Stimulated activated CD4-positive, alpha-beta T cell treated with anti-CD3 and anti-CD28 coated beads, TNF-alpha, amount 100 ng/mL, for 1 hour (primary cell): ENCODE measurements at regions not wholly inside any gene's neighbourhood (a gene's known extent, or its start where the extent isn't known, plus 50 kb on each side); places are given as distances from the start of the nearest gene placed in this dataset.

Source experiments
- DNase-seq, 3 donors: peaks; one replicate each; pipeline ENCODE4 v3.0.0-alpha.2; 2020; ENCODE audit warnings: low read depth in 3 of 3, low spot score in 1 of 3

DNA sequence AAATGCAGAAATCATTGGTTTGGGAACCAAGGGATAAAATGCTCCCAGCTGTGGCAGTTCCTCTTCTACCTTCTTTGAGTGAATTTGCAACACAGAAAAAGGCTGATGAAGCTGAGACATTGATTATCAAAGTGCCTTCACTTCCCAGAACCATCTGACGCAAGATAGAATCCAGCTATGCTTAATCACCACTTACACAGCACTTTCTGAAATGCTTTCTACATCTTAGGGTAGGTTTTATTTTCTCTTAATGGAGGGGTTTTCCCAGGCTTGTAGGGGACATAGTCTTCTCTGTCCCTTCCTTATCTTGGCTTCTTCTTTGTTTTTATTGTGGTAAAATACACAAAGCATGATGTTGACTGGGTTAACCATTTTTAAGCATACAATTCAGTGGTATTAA, 332.6 kb upstream of the ZNF32 start:
- DNase-seq: no peak

DNA sequence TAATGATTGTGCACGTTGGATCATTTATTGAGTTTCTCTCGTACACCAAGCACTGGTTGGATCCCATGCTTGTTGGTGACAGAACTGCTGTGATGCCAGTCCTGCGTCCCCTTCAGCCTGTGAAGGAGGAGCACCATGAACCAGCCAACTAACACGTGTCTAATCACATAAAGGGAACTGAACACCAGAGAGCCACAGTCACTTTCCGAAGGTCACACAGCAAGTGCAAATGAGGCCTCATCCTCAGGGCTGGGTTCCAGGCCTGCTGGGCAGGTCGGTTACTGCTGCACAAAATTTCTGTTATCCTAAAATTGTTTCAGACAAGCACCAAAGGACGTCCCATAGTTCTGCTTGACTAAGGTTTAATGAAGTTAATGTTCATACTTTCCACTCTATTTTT, 332.0 kb upstream of the ZNF32 start:
- no peak for DNase-seq

DNA sequence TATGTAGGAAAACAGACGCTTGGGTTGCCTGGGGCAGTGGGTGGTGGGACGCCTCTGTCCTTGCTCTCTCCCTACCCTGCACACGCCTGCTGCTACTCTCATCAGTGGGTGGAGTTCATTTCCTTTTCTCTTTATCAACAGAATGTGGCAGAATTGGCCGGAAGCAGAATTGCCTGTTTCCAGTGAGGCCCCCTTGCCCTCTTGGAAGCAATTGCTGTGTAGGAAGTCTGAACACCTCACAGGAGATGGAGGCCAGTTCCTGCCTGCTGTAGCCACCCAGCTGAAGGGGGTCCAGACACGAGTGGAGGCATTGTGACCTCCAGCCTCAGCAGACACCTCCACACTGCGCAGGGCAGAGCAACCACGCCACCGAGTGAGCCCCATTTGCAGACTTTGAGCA, 331.6 kb upstream of the ZNF32 start:
- DNase-seq: no peak

DNA sequence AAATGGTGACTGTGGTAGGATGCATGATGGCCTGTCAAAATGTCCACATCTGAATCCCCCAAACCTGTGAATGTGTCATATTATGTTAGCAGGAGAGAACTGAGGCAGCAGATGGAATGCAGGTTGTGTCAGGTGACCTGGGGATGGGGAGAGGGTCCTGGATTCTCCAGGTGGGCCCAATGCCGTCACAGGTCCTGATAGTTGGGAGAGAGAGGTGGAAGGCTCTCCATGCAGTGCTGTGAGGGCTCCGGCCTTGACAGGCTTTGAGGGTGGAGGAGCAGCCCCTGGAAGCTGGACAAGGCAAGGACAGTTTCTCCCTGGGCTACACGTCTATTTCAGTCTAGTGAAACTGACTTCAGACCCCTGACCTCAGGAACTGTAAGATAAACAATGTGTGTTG, 330.9 kb upstream of the ZNF32 start:
- DNase-seq: no peak

DNA sequence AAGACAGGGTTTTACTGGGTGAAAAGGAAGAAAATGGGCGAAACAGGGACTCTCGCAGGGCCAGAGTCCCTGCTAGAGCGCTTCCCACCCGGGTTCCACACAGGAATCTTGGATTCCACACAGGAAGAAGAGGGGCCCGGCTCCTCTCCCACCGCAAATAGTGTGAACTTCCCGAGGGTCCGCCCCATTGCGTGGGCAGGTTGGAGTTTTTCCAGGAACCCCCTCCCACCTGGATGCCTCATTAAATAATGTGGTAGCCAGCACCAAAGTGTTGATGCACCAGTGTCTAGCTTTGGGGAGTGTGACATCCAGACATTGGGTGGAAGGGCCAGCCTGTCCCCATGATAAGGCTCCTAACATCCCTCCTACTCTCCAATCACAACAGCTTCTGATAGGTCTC, 330.3 kb upstream of the ZNF32 start:
- no peak for DNase-seq

DNA sequence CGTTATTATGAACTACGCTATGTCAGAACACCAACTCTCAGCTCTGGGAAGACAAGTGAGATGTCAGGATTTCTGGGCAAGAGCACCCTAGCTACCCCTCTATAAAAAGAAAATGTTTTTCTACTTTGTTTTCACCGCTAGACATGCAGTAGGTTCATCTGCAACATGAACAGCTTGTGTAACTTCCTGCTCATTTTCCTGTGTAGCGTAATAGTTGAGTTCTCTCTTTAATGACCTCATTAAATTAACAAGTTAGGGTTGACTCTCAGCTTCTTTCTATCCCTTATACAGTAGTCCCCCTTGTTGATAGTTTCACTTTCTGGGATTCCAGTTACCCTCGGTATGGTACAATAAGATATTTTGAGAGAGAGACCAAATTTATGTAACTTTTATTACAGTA, 329.4 kb upstream of the ZNF32 start:
- no peak for DNase-seq

DNA sequence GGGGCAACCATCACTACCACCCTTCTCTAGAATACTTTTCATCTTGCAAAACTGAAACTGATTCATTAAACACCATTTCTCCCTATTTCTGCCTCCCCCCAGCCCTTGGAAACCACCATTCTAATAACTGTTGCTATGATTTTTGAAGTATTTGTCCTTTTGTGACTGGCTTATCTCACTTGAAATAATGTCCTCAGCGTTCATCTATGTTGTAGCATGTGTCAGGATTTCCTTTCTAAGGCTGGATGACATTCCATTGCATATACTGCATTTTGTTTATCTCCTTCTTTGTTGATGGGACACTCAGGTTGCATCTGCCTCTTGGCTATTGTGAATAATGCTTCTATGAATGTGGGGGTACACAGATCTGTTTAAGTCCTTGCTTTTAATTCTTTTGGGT, 327.6 kb upstream of the ZNF32 start:
- DNase-seq: no peak

DNA sequence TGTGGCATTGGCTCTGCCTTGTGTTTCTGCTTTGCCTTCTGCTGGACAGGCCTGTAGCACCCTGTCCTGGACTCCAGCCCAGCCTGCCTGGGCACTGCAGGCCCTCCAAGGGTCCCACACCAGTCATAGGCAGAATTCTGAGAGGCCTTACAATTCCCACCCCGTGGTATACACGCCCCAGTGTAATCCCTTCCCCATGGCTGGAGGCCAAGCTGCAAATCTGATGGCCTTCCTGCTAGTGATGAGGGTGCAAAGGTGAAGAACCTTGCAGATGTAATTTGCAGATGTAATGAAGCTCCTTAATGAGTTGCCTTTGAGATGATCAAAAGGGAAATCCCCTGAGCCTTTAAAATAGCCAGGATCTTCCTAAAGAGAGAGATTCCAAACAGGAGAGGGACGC, 325.1 kb upstream of the ZNF32 start:
- DNase-seq: no peak

DNA sequence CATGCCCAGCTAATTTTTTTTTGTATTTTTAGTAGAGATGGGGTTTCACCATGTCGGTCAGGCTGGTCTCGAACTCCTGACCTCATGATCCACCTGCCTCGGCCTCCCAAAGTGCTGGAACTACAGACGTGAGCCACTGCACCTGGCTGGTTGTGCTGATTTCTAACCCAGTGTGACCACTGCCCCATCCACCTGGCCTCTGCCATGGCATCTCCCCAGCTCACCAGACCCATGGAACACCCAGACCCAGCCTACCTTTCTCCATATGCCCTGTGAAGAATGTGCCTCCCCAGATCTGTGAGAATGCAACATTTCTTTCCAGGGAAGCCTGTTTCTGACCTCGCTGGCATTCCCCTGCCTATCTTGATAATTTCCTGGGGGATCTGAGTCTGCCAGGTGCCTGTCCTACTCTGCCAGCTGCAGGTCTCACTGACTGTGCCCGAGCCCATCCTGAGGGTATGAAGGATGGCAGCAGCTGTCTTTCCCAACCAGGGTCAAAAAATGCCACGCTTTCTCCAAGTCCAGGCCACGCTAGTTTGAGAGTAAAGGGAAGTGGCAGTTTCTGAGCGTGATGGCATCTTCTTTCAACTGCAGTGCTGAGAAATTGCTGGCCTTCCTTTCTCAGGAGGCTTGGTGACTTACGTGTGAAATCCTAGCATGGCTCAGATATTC, 324.4 kb upstream of the ZNF32 start:
- no peak for DNase-seq

DNA sequence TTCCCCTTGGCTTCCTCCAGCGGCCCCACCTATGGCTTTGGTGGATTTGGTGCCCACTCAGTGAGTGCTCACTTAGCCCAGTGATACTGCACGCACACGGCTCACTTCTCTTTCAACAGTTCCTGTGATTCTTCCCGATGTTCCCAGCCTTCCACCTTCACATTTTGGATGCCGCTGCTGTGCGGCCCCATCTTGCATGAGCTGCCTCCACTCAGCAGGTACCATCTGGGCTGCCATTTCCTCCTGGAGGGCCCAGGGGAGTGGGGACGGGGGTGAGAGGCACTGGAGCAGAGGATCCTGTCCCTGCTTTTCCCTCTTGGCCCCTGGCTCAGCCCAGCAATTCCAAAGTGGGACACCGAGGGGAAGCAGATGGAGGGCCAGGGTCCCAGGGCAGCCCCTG, 323.3 kb upstream of the ZNF32 start:
- DNase-seq: no peak

DNA sequence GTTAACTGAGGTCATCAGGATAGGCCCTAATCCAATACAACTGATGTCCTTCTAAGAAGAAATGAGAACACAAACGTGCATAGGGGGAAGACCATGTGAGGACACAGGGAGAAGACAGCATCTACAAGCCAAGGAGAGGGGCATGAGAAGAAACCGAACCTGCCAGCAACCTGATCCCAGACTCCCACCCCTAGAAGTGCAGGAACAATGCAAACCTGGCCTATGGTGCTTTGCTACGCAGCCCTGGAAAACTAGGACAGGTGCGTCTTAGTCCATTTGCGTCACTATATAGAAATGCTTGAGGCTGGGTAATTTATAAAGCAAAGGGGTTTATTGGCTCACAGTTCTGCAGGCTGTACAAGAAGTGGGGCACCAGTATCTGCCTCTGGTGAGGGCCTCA, 322.6 kb upstream of the ZNF32 start:
- DNase-seq: no peak

DNA sequence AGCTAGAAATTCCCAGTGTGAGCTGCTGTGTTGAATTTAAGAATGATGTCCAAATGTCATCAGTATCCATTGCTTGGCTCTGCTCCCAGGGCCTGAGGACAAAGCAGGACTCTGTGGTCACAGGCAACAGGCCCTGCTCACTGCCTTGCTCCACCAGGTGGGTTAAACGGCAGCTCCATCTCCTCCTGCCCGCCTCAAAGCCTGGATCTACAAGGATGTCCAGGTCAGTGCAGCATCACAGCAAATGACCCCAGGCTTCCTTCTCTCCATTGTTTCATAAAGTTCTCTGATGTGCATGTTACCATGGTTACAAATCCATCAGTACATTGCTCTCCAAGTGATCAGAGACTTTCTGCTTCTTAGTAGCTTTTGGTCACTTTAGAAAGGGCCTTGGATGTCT, 322.0 kb upstream of the ZNF32 start:
- DNase-seq: no peak

DNA sequence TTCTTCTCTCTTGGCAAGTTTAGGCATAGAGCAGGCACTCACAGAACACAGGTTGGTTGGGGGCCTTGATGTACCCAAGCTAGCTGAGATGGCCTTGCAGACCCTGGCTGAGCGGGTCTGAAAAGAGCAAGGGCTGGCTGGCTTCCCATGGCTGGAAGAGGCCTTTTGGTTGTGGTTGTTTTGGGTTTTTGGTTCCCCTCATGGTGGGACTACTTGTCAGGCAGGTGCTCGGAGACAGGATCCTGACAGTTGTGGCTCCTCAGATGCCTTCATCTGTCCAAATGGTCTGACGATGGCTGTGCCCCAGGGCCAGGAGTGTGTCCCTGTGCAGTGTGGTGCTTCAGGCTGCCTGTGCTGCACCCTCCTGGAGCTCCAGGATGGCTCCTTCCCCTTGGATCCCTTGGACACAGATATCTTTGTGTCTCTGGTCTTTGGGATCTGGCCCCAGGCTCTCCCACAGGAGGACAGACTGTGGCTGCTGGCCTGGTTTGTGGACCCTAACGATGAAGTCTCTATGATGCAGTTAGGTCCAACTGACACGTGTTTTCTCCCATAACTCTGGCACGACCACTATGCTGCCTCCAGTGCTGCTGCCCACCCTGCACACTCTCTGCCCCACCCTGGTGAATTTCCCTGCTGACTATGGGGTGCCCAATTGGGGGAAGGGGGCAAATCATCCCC, 321.5 kb upstream of the ZNF32 start:
- no peak for DNase-seq

DNA sequence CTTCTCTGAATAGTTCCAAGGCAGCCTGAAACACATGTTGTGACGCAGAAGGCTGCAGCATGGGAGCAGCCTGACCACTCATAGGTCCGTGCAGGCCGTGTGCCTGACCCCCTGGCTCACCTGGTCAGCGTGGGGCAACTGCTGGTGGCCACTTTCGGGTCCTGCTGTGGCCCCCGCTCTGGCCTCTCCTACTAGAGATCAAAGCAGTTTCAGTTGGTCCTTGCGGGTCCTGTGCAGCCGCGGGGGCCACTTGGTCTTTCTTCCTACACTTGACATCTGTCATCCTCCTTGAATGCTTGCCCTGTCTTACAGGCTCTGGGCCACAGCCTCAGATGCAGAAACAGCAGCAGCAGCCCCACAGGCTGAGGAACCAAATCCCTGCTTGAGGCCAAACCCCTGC, 320.8 kb upstream of the ZNF32 start:
- DNase-seq: no peak

DNA sequence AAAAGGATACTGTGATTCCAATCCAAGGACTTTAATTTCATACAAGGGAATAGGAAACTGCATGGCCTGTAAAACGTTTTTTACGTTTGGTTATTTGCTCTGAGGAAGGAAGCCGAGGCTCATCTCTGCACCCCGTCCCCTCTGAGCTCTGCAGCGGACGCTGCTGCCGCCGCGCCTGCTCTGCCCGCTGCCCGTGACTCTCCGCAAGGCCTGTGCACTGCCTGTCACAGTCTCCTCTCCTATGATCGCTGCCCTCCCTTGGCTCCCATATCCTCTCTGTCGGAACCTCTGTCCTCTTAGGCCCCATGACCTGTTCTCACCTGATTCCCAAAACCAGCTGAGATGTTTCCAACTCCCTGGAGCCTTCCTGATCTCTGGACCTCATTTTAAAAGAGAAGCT, 320.3 kb upstream of the ZNF32 start:
- no peak for DNase-seq

DNA sequence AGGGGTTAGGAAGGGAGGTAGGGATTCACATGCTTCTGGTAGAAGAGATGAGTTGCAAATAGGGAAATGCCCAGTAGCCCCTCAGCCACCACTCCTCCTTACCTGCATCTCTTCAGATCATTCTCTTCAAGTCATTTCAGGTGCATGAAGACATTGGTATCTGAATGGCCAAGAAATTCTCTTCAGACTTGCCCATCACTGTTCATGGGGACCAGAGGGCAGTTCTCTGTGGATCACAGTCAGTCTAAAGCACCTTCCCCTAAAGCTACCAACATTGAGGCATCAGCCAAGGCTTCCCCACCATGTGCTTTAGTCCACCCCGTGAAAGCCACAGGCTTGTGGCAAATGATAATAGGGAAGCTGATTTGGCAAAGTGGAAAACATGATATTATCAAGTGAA, 319.4 kb upstream of the ZNF32 start:
- DNase-seq: no peak

DNA sequence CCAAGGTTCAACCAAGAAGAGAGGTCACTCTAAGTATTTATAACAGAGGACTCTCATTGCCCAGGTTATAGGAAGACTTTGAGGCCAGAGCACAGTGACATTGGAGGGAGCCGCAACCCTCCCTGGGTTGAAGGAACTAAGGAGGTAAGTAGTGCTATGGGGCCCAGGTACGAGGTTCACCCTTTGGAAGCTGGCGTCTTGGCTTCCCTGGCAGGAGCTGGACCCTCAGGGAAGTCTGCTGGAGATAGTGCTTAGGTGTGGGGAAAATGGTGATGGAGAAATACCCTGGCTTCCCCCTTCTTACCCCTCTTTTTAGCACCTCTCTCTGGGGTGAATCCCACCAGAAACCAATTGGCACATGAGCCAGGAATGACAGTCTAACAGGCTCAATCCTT, 317.9 kb upstream of the ZNF32 start:
- no peak for DNase-seq

DNA sequence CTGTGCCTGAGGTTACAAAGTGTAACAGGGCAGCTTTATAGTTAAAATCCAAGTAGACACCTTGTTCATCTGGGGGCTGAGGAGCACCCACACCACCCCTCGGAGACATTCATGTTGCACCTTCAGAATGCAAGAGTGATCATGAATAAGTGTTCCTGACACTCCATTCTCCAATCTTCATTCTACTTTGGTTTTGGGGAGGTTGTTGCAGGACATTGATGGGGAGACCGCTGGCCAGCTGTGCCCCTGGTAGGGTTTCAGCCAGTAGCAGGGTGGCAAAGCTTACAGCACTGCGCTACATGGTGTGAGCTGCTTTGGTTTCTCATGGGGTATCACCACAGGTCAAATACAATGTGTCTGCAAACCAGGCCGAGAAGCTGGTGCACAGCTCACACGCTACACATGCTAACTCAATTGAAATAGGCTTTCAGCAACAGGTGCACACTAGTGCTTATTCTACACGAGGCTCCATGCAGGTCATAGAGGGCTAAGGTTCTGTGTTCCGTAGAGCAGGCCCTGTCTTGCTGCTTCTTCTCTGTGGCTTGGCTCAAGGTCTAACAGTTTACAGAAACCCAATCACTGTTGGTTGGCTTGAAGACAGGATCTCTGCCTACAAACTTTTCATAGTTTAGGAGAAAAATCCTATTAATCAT, 317.4 kb upstream of the ZNF32 start:
- no peak for DNase-seq

DNA sequence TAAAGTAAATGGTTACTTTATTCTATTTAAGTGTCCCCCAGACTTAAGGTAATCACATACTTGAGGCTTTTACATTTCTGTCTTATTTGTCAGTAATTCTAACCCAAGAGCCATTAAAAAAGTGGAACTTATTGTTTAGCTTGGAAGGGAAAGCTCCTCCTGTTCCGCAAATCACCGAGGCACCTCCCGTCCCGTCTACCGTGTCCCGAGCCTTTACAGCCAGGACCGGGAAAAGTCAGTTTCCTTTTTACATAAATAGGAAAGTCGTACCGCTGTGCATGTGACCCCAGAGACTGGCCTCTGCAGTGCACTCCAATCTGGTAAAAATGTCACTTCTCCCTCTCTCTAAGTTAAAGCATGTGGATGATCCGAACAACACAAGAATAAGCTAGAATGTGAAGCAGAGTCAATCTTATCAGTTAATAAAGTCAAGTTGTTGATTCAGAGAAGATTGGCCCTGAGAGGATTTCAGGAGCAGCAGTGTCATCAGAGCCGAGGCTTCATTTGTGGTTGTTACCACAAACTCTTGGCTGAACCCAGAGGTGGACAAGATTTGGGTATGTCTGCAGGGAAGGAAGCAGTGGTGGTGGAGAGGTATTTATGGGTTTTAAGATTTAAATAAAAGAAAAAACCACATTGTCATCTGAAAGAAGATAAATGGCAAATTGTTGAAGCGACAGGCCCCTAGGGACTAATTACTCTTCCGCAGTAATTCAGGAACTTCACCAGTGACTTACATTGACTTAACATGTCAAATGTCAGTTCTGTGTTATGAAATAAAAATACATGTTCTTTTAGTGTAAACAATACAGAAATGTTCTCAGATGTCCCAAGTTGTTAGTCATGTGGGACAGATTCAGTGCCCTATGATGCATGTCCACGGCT, 316.6 kb upstream of the ZNF32 start:
- DNase-seq: no peak

DNA sequence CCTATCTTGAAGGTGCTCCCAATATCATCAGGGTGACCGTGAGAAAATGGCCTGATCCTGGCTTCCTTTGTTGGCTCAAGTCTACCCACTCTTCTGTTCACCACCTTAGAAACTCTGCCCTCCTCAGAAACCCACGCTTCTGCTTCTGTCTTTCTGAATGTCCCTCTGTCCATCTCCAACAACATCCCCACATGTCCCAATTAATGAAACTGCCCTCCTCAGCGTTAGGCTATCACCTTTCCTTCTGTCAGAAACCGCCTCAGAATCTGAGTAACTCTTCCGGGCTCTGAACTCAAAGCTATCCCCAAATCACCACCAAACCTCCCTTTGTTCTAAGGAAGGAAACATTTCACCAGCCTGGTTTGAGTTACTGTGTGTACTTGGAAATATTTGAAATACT, 315.8 kb upstream of the ZNF32 start:
- no peak for DNase-seq

DNA sequence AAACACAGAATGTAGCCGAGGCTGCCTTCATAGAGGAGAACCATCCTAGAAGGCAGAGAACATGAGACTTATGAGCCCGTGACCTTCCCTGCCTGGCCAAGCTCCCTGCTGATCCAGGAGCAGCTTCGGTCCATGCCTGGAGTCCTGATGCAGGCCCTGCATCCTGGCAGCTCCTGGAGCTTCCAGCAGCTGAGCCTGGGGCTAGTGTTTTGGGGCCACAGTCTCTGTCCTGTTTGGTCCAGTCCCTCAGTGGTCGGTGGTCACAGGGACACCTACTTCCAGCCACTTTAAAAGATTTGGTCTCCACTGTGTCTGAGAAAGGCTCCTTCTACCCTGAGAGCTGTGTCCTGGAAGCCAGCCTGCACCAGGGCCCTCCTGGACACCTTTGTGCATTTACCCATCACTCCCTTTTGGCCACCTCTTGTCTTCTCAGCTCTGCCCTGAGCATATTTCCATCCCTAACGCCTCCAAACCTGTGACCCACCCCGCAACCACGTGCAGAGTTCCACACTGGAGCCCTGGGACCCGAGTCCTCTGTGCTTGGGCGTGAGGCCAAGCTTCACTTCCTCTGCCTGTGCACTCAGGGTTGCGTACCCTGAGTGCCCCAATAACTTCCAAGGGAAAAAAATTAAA, 315.2 kb upstream of the ZNF32 start:
- no peak for DNase-seq
